Endothelial cell of umbilical vein (primary cell): ENCODE measurements at regions not wholly inside any gene's neighbourhood (a gene's known extent, or its start where the extent isn't known, plus 50 kb on each side); places are given as distances from the start of the nearest gene placed in this dataset.

Experiments
- BruUV-seq: library from RNA; stranded (reverse); fragments of 400-500 nt; replicated peaks from 2 replicates; lab custom pipeline; 2021; lab: Mats Ljungman, UMichigan
- CTCF ChIA-PET: fragments of 300-600, 350-600 bp; sonication (Branson Sonifier 250); formaldehyde crosslinking; loops from one replicate; lab custom pipeline; 2021; ENCODE audit warnings: antibody characterized with exemption, inconsistent platforms; lab: Charles Lee
- POLR2A ChIA-PET: fragments of 300-600, 350-600 bp; sonication (Branson Sonifier 250); formaldehyde crosslinking; loops from one replicate; lab custom pipeline; 2021; ENCODE audit warnings: antibody characterized with exemption, inconsistent platforms; lab: Charles Lee
- DNase-seq: peaks from one replicate; pipeline ENCODE4 v3.0.0-alpha.2; 2011; ENCODE audit warnings: low read depth, low spot score
- FAIRE-seq: peaks from 2 replicates; lab custom pipeline; 2011; peaks lifted over from hg19 to GRCh38; lab: Jason Lieb, UNC
- H2AFZ ChIP-seq: 2 replicates; pipeline ENCODE4 v1.6.0; 2012; ENCODE audit warnings: low read depth, low read length, control low read depth, inconsistent platforms
- H3K27ac ChIP-seq: 2 replicates; pipeline ENCODE4 v1.5.1; 2011; ENCODE audit warnings: low read depth, mild to moderate bottlenecking, control low read depth, low read length, moderate library complexity; ENCODE audit not compliant: insufficient read depth
- H3K27me3 ChIP-seq, 2 experiments: 2 replicates each; pipeline versions ENCODE4 v1.6.0 to v1.6.1; 2011; ENCODE audit warnings: low read length in 2 of 2, mixed read lengths in 1 of 2; ENCODE audit not compliant: control insufficient read depth in 2 of 2, insufficient read depth in 2 of 2
- H3K36me3 ChIP-seq, 2 experiments: 2 replicates in 1 of 2; 3 replicates in 1 of 2; pipeline ENCODE4 v1.5.1; 2011; ENCODE audit warnings: low read length in 2 of 2, mild to moderate bottlenecking in 1 of 2, moderate library complexity in 1 of 2; ENCODE audit not compliant: control insufficient read depth in 2 of 2, insufficient read depth in 2 of 2; ENCODE audit errors: extremely low read depth in 1 of 2
- H3K4me1 ChIP-seq: 3 replicates; pipeline ENCODE4 v1.5.1; 2011; ENCODE audit warnings: mild to moderate bottlenecking, low read length; ENCODE audit not compliant: control insufficient read depth, insufficient read depth; ENCODE audit errors: extremely low read depth
- H3K4me2 ChIP-seq: 2 replicates; pipeline ENCODE4 v1.6.1; 2011; ENCODE audit warnings: low read length, control low read depth, mixed read lengths; ENCODE audit not compliant: insufficient read depth
- H3K4me3 ChIP-seq, 3 experiments: fragments of 200-600 bp in 1 of 3; sonication (generic), shearing (Covaris generic) in 1 of 3; replicated peaks in 1 of 3; 2 replicates each; pipeline ENCODE4 v1.5.1; 2011 to 2016; ENCODE audit warnings: control low read depth in 3 of 3, low read length in 3 of 3, mild to moderate bottlenecking in 2 of 3, inconsistent platforms in 1 of 3, low read depth in 1 of 3, moderate library complexity in 1 of 3; ENCODE audit not compliant: insufficient read depth in 1 of 3
- H3K79me2 ChIP-seq: 2 replicates; pipeline ENCODE4 v1.6.0; 2012; ENCODE audit warnings: low read length, inconsistent platforms; ENCODE audit not compliant: control insufficient read depth, insufficient read depth
- H3K9ac ChIP-seq: replicated peaks from 2 replicates; pipeline ENCODE3; 2011; ENCODE audit warnings: low read length, control low read depth; ENCODE audit not compliant: insufficient read depth; ENCODE audit errors: extremely low read depth
- H3K9me1 ChIP-seq: replicated peaks from 3 replicates; pipeline ENCODE4 v1.6.0; 2011; ENCODE audit warnings: mild to moderate bottlenecking, low read length; ENCODE audit not compliant: control insufficient read depth, insufficient read depth; ENCODE audit errors: extremely low read depth
- H3K9me3 ChIP-seq: replicated peaks from 2 replicates; pipeline ENCODE4 v1.5.1; 2012; ENCODE audit warnings: low read length, inconsistent platforms; ENCODE audit not compliant: control insufficient read depth, insufficient read depth
- H4K20me1 ChIP-seq: replicated peaks from 2 replicates; pipeline ENCODE3; 2011; ENCODE audit warnings: mild to moderate bottlenecking, low read length; ENCODE audit not compliant: control insufficient read depth, insufficient read depth; ENCODE audit errors: extremely low read depth
- FOS ChIP-seq: IDR thresholded peaks from 2 replicates; pipeline ENCODE4 v1.6.1; 2011; ENCODE audit warnings: mild to moderate bottlenecking, low read length, moderate library complexity, borderline replicate concordance; ENCODE audit not compliant: insufficient read depth
- GATA2 ChIP-seq: IDR thresholded peaks from 2 replicates; pipeline ENCODE4 v1.7.0; 2011; ENCODE audit warnings: low read depth, mild to moderate bottlenecking, moderate library complexity, mixed read lengths, low read length; ENCODE audit not compliant: insufficient read length, insufficient read depth
- JUN ChIP-seq: IDR thresholded peaks from 2 replicates; pipeline ENCODE4 v1.6.1; 2011; ENCODE audit warnings: borderline replicate concordance, low read depth; ENCODE audit not compliant: insufficient read length, insufficient read depth
- MYC ChIP-seq: IDR thresholded peaks from one replicate; pipeline ENCODE4 v1.6.1; 2011; ENCODE audit warnings: mild to moderate bottlenecking, low read depth, low read length
- POLR2A ChIP-seq: IDR thresholded peaks from 2 replicates; pipeline ENCODE4 v1.6.1; 2012; ENCODE audit warnings: low read depth, mild to moderate bottlenecking, control low read depth, low read length
- dilution Hi-C: fragments of 300-500 bp; cut with MboI; formaldehyde crosslinking; loops from one replicate; pipeline ENCODE4 v1.15.0; 2019; ENCODE audit warnings: low sequenced_read_pairs; ENCODE audit not compliant: extremely low pct_ligation_motif_present
- intact Hi-C: fragments of 100-400 bp; cut with micrococcal nuclease; formaldehyde crosslinking; loops from one replicate; pipeline ENCODE4 v1.10.0; 2022

- Histone ChIP-seq H3K4me2 (no peak overlapping the region), H3K27ac (no peak overlapping the region), H3K4me3 (no peak overlapping the region), H3K79me2 (no peaks in the 10 kb centered on the region), H3K27me3 (no peaks in the 10 kb centered on the region), H3K9me1 (no peaks in the 10 kb centered on the region), H3K4me1 (no peaks in the 10 kb centered on the region), H3K9me3 (no peaks in the 10 kb centered on the region), H3K36me3 (no peaks in the 10 kb centered on the region), H4K20me1 (no peaks in the 10 kb centered on the region), H3K9ac (no peak overlapping the region), H2AFZ (no peak overlapping the region)
- DNase-seq (no peak), FAIRE-seq (no peak)
- dilution Hi-C loops (no loop called here), intact Hi-C loops (no loop called here)
- no peak for TF ChIP-seq POLR2A
- no peak for TF ChIP-seq GATA2
- ChIA-PET POLR2A (no interaction called here), CTCF (interaction anchor here (1.0 kb wide), 1 partner anchor 200 kb away, joined by 3 read pairs; no protein-coding TSS in a partner anchor)
- BruUV-seq = no TSS peak
Measured at GRCh38 chr1:30310966-30311742, 412.2 kb downstream of the MATN1 start.

DNA sequence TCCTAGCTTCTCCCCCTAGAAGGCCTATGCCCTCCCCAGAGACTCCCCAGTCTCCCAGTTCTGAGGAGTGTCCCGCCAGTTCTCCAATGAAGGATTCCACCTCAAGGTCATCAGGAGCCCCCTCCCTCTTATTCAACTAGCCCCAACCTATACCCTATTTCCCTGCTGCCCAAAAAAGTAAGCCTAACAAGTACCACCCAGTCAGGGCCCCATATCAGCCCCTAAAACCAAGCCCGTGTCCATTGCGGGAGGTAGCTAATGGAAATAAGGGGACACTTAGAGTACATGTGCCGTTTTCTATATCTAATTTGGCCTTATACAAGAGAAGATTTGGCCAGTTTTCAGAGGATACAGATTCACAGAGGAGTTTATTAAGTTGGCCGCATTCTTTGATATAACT lies 416.2 kb downstream of the MATN1 start:
- no TSS peak for BruUV-seq
- Histone ChIP-seq H3K36me3 (no peaks in the 10 kb centered on the region), H3K79me2 (no peaks in the 10 kb centered on the region), H3K9me3 (no peaks in the 10 kb centered on the region), H3K9me1 (no peaks in the 10 kb centered on the region), H3K27ac (no peak overlapping the region), H2AFZ (no peak overlapping the region), H3K9ac (no peak overlapping the region), H3K27me3 (no peaks in the 10 kb centered on the region), H3K4me2 (no peak overlapping the region), H3K4me1 (no peaks in the 10 kb centered on the region), H3K4me3 (no peak overlapping the region), H4K20me1 (no peaks in the 10 kb centered on the region)
- dilution Hi-C loops = no loop called here
- intact Hi-C loops = no loop called here
- POLR2A ChIA-PET = no interaction called here
- TF ChIP-seq GATA2 (no peak), FOS (no peak), JUN (no peak), MYC (no peak)
- CTCF ChIA-PET = no interaction called here
- DNase-seq (no peak), FAIRE-seq (no peak)
